Loucy (cell line): ENCODE measurements at regions not wholly inside any gene's neighbourhood (a gene's known extent, or its start where the extent isn't known, plus 50 kb on each side); places are given as distances from the start of the nearest gene placed in this dataset.

Source experiments
- CTCF ChIP-seq: fragments of 200-600 bp; sonication (generic); conservative IDR thresholded peaks from 2 replicates; pipeline ENCODE4 v1.5.1; 2014; ENCODE audit warnings: mild to moderate bottlenecking, antibody characterized with exemption, low read length
- EZH2phosphoT487 ChIP-seq: fragments of 200-600 bp; IDR thresholded peaks from 2 replicates; pipeline ENCODE4 v1.6.1; 2018; ENCODE audit warnings: antibody characterized with exemption, mild to moderate bottlenecking, moderate library complexity, borderline replicate concordance

- TF ChIP-seq CTCF (no peak), EZH2phosphoT487 (no peak)
Measured at GRCh38 chr4:43757147-43757546, 691.5 kb downstream of the KCTD8 start.
